ENCODE measurements at regions not wholly inside any gene's neighbourhood (a gene's known extent, or its start where the extent isn't known, plus 50 kb on each side); places are given as distances from the start of the nearest gene placed in this dataset.

- TF ChIP-seq CTCF (IDR thresholded peaks at IDR 0.05) (no peak), POLR2A (IDR thresholded peaks at IDR 0.05) (no peak)
Measured at GRCh38 chr16:73390936-73391335, 343.0 kb upstream of the ZFHX3 start.

Measured in tibial nerve (tissue), 3 donors.